Activated CD8-positive, alpha-beta T cell treated with anti-CD3 and anti-CD28 coated beads for 36 hours (primary cell): ENCODE measurements at regions not wholly inside any gene's neighbourhood (a gene's known extent, or its start where the extent isn't known, plus 50 kb on each side); places are given as distances from the start of the nearest gene placed in this dataset.

ENCODE experiments used
- ATAC-seq: fragments of 200-7000 bp; cut with Tn5 transposase; one replicate; pipeline ENCODE4 v1.10.0; 2021; ENCODE audit warnings: mild to moderate bottlenecking, moderate library complexity
- CTCF ChIA-PET: fragments of 350-600 bp; sonication (Branson Sonifier 250); formaldehyde crosslinking; loops from one replicate; lab custom pipeline; 2021; ENCODE audit warnings: antibody characterized with exemption; lab: Charles Lee
- POLR2A ChIA-PET: fragments of 350-600 bp; sonication (Branson Sonifier 250); formaldehyde crosslinking; loops from one replicate; lab custom pipeline; 2021; ENCODE audit warnings: antibody characterized with exemption; lab: Charles Lee
- DNase-seq: peaks from one replicate; pipeline ENCODE4 v3.0.0-alpha.2; 2020
- H3K27ac Mint-ChIP-seq: one replicate; pipeline ENCODE4 v1.8.0; 2021; ENCODE audit warnings: mild to moderate bottlenecking, mixed read lengths
- H3K27me3 Mint-ChIP-seq: one replicate; pipeline ENCODE4 v1.8.0; 2021; ENCODE audit warnings: mixed read lengths
- H3K36me3 Mint-ChIP-seq: one replicate; pipeline ENCODE4 v1.8.0; 2021; ENCODE audit warnings: low read depth, mixed read lengths
- H3K4me1 Mint-ChIP-seq: one replicate; pipeline ENCODE4 v1.8.0; 2021; ENCODE audit warnings: low read depth, mixed read lengths
- H3K4me3 Mint-ChIP-seq: one replicate; pipeline ENCODE4 v1.8.0; 2021; ENCODE audit warnings: mild to moderate bottlenecking, moderate library complexity, mixed read lengths
- H3K9me3 Mint-ChIP-seq: one replicate; pipeline ENCODE4 v1.8.0; 2021; ENCODE audit warnings: mixed read lengths
- CTCF ChIP-seq: fragments of 200-600 bp; IDR thresholded peaks from one replicate; pipeline ENCODE4 v1.8.0; 2022; ENCODE audit warnings: antibody characterized with exemption, mild to moderate bottlenecking
- intact Hi-C: fragments of 100-400 bp; cut with micrococcal nuclease; formaldehyde crosslinking; loops from one replicate; pipeline ENCODE4 v1.10.0; 2022

GRCh38 chr21:28827422-28827821 is 165.3 kb downstream of the LTN1 start:
- no peaks in the 10 kb centered on the region for H3K9me3 Mint-ChIP-seq
- CTCF ChIA-PET, result no interaction called here
- no peak overlapping the region for H3K4me3 Mint-ChIP-seq
- H3K36me3 Mint-ChIP-seq, result no peaks in the 10 kb centered on the region
- no peak for TF ChIP-seq CTCF
- H3K4me1 Mint-ChIP-seq, result peaks cover 18% of the 10 kb centered on the region
- DNase-seq, result no peak
- H3K27me3 Mint-ChIP-seq, result no peaks in the 10 kb centered on the region
- POLR2A ChIA-PET, result no interaction called here
- intact Hi-C loops, result no loop called here
- ATAC-seq, result no peak
- H3K27ac Mint-ChIP-seq, result no peak overlapping the region

- no peak for TF ChIP-seq CTCF
- Mint-ChIP-seq H3K4me3 (no peak overlapping the region), H3K36me3 (no peaks in the 10 kb centered on the region), H3K4me1 (peaks cover 13% of the 10 kb centered on the region), H3K9me3 (no peaks in the 10 kb centered on the region), H3K27me3 (no peaks in the 10 kb centered on the region), H3K27ac (no peak overlapping the region)
- DNase-seq (no peak), ATAC-seq (no peak)
- ChIA-PET CTCF (no interaction called here), POLR2A (no interaction called here)
- intact Hi-C loops, result no loop called here
Observed at GRCh38 chr21:28826569-28826968, 166.1 kb downstream of the LTN1 start.

- no peak overlapping the region for H3K27ac Mint-ChIP-seq
- peaks cover 13% of the 10 kb centered on the region for H3K4me1 Mint-ChIP-seq
- CTCF ChIA-PET, result no interaction called here
- ATAC-seq (no peak), DNase-seq (no peak)
- POLR2A ChIA-PET, result no interaction called here
- no peak for TF ChIP-seq CTCF
- no peaks in the 10 kb centered on the region for H3K27me3 Mint-ChIP-seq
- H3K4me3 Mint-ChIP-seq, result no peak overlapping the region
- intact Hi-C loops, result no loop called here
- H3K9me3 Mint-ChIP-seq, result no peaks in the 10 kb centered on the region
- no peaks in the 10 kb centered on the region for H3K36me3 Mint-ChIP-seq
Observed at GRCh38 chr21:28826021-28826420, 166.7 kb downstream of the LTN1 start.

- H3K27ac Mint-ChIP-seq, result no peak overlapping the region
- no peaks in the 10 kb centered on the region for H3K36me3 Mint-ChIP-seq
- H3K9me3 Mint-ChIP-seq, result no peaks in the 10 kb centered on the region
- ATAC-seq (no peak), DNase-seq (no peak)
- no peak for TF ChIP-seq CTCF
- ChIA-PET CTCF (no interaction called here), POLR2A (interaction anchor here (0.6 kb wide), 1 partner anchor 95 kb away, joined by 3 read pairs; no protein-coding TSS in a partner anchor)
- peaks cover 7% of the 10 kb centered on the region for H3K4me1 Mint-ChIP-seq
- no peaks in the 10 kb centered on the region for H3K27me3 Mint-ChIP-seq
- intact Hi-C loops, result no loop called here
- no peak overlapping the region for H3K4me3 Mint-ChIP-seq
Observed at GRCh38 chr21:28823429-28823828, 169.2 kb downstream of the LTN1 start.

- ATAC-seq (no peak), DNase-seq (no peak)
- ChIA-PET POLR2A (interaction anchor here (0.6 kb wide), 1 partner anchor 96 kb away, joined by 3 read pairs; no protein-coding TSS in a partner anchor), CTCF (no interaction called here)
- TF ChIP-seq CTCF, result no peak
- Mint-ChIP-seq H3K4me1 (peaks cover 7% of the 10 kb centered on the region), H3K27ac (no peak overlapping the region), H3K36me3 (no peaks in the 10 kb centered on the region), H3K9me3 (no peaks in the 10 kb centered on the region), H3K27me3 (no peaks in the 10 kb centered on the region), H3K4me3 (no peak overlapping the region)
- intact Hi-C loops, result no loop called here
Observed at GRCh38 chr21:28822486-28823335, 170.0 kb downstream of the LTN1 start.
